ENCODE measurements at regions not wholly inside any gene's neighbourhood (a gene's known extent, or its start where the extent isn't known, plus 50 kb on each side); places are given as distances from the start of the nearest gene placed in this dataset.
"Not testable (repeated sequence)": the region's sequence is repeated elsewhere in the genome, so short reads cannot be mapped to it uniquely, and the experiment has no call there.

DNA sequence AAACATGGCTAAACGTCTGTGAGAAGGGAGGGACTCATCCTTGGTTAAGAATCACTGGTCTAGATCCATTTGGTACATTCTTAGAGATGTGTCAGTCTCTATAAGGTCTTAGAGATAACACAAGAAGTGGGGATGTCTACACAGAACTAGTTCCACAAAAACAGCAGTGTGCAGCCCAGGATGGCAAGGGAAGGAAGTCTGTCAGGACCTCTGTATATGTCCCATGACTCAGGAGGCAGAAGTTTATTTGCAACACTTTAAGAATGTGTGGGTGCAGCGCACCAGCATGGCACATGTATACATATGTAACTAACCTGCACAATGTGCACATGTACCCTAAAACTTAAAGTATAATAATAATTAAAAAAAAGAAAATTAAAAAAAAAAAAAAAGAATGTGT is 548.5 kb upstream of the SOX9 start:
- Histone ChIP-seq H3K4me3 (replicated peaks; ENCODE audit: low read depth, low read length) (no peak overlapping the region), H3K27me3 (replicated peaks; ENCODE audit: control insufficient read depth, insufficient read depth, low read length) (no peaks in the 10 kb centered on the region), H3K36me3 (ENCODE audit: control insufficient read depth, insufficient read depth, low read length) (no peaks in the 10 kb centered on the region)
- no peak for DNase-seq (ENCODE audit: extremely low read depth, insufficient read length)
- TF ChIP-seq, protein P1, sequence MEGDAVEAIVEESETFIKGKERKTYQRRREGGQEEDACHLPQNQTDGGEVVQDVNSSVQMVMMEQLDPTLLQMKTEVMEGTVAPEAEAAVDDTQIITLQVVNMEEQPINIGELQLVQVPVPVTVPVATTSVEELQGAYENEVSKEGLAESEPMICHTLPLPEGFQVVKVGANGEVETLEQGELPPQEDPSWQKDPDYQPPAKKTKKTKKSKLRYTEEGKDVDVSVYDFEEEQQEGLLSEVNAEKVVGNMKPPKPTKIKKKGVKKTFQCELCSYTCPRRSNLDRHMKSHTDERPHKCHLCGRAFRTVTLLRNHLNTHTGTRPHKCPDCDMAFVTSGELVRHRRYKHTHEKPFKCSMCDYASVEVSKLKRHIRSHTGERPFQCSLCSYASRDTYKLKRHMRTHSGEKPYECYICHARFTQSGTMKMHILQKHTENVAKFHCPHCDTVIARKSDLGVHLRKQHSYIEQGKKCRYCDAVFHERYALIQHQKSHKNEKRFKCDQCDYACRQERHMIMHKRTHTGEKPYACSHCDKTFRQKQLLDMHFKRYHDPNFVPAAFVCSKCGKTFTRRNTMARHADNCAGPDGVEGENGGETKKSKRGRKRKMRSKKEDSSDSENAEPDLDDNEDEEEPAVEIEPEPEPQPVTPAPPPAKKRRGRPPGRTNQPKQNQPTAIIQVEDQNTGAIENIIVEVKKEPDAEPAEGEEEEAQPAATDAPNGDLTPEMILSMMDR (IDR thresholded peaks at IDR 0.05; ENCODE audit: insufficient read depth, low read length, poor library complexity, severe bottlenecking): no peak

GRCh38 chr17:71578446-71578845 is 542.4 kb upstream of the SOX9 start:
- no peaks in the 10 kb centered on the region for H3K36me3 ChIP-seq (ENCODE audit: control insufficient read depth, insufficient read depth, low read length)
- H3K27me3 ChIP-seq (replicated peaks; ENCODE audit: control insufficient read depth, insufficient read depth, low read length): no peaks in the 10 kb centered on the region
- no peak overlapping the region for H3K4me3 ChIP-seq (replicated peaks; ENCODE audit: low read depth, low read length)
- no peak for DNase-seq (ENCODE audit: extremely low read depth, insufficient read length)
- TF ChIP-seq, protein P1 (IDR thresholded peaks at IDR 0.05; ENCODE audit: insufficient read depth, low read length, poor library complexity, severe bottlenecking): no peak

- H3K36me3 ChIP-seq (ENCODE audit: control insufficient read depth, insufficient read depth, low read length): no peaks in the 10 kb centered on the region
- no peaks in the 10 kb centered on the region for H3K27me3 ChIP-seq (replicated peaks; ENCODE audit: control insufficient read depth, insufficient read depth, low read length)
- DNase-seq (ENCODE audit: extremely low read depth, insufficient read length): no peak
- H3K4me3 ChIP-seq (replicated peaks; ENCODE audit: low read depth, low read length): no peak overlapping the region
- TF ChIP-seq, protein P1 (IDR thresholded peaks at IDR 0.05; ENCODE audit: insufficient read depth, low read length, poor library complexity, severe bottlenecking): no peak
Measured at GRCh38 chr17:71580220-71580619, 540.6 kb upstream of the SOX9 start.

DNA sequence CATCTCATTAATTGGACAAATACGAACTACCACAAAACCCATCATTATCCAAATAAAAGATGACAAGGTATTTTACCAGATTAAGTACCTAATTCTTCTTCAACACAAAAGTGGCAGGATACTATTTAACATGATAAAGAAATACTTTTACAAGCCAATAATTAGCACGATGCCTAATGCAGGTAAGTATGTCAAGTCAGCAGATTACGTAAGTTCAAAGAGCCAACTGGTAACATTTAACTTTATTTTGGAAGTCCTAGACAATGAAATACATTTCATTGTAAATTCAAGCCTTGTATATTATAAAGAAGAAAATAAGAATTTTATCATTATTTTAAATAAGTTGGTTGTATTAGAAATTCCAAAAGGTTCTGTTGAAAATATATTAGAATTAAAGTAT is 535.3 kb upstream of the SOX9 start:
- Histone ChIP-seq H3K36me3 (ENCODE audit: control insufficient read depth, insufficient read depth, low read length) (no peaks in the 10 kb centered on the region), H3K27me3 (replicated peaks; ENCODE audit: control insufficient read depth, insufficient read depth, low read length) (no peaks in the 10 kb centered on the region), H3K4me3 (replicated peaks; ENCODE audit: low read depth, low read length) (no peak overlapping the region)
- TF ChIP-seq, protein P1 (IDR thresholded peaks at IDR 0.05; ENCODE audit: insufficient read depth, low read length, poor library complexity, severe bottlenecking): no peak
- no peak for DNase-seq (ENCODE audit: extremely low read depth, insufficient read length)

GRCh38 chr17:71592431-71592830 is 528.4 kb upstream of the SOX9 start:
- TF ChIP-seq, protein P1 (IDR thresholded peaks at IDR 0.05; ENCODE audit: insufficient read depth, low read length, poor library complexity, severe bottlenecking): no peak
- no peaks in the 10 kb centered on the region for H3K36me3 ChIP-seq (ENCODE audit: control insufficient read depth, insufficient read depth, low read length)
- H3K4me3 ChIP-seq (replicated peaks; ENCODE audit: low read depth, low read length): no peak overlapping the region
- DNase-seq (ENCODE audit: extremely low read depth, insufficient read length): no peak
- no peaks in the 10 kb centered on the region for H3K27me3 ChIP-seq (replicated peaks; ENCODE audit: control insufficient read depth, insufficient read depth, low read length)

GRCh38 chr17:71593078-71593477 is 527.7 kb upstream of the SOX9 start:
- Histone ChIP-seq H3K36me3 (ENCODE audit: control insufficient read depth, insufficient read depth, low read length) (no peaks in the 10 kb centered on the region), H3K4me3 (replicated peaks; ENCODE audit: low read depth, low read length) (no peak overlapping the region), H3K27me3 (replicated peaks; ENCODE audit: control insufficient read depth, insufficient read depth, low read length) (no peaks in the 10 kb centered on the region)
- no peak for DNase-seq (ENCODE audit: extremely low read depth, insufficient read length)
- TF ChIP-seq, protein P1 (IDR thresholded peaks at IDR 0.05; ENCODE audit: insufficient read depth, low read length, poor library complexity, severe bottlenecking): no peak

DNA sequence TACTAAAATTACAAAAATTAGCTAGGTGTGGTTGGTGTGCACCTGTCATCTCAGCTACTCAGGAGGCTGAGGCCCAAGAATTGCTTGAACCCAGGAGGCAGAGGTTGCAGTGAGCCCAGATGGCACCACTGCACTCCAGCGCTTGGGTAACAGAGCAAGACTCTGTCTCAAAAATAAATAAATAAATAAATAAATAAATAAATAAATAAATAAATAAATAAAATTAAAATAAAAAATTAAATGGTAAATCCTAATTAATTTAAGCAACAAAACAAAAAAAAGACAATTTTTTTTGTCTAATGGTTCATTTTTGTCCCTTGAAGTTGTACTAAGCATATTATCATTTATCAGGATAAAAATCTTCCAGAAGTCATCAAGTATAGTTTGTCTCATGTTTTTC is 521.2 kb upstream of the SOX9 start:
- H3K36me3 ChIP-seq (ENCODE audit: control insufficient read depth, insufficient read depth, low read length); H3K27me3 ChIP-seq (replicated peaks; ENCODE audit: control insufficient read depth, insufficient read depth, low read length); DNase-seq (ENCODE audit: extremely low read depth, insufficient read length); H3K4me3 ChIP-seq (replicated peaks; ENCODE audit: low read depth, low read length): not testable (repeated sequence)

Data from GM06990 (cell line).